Hindlimb muscle (tissue), 1 donor: ENCODE measurements at regions not wholly inside any gene's neighbourhood (a gene's known extent, or its start where the extent isn't known, plus 50 kb on each side); places are given as distances from the start of the nearest gene placed in this dataset.
"Not testable (repeated sequence)": the region's sequence is repeated elsewhere in the genome, so short reads cannot be mapped to it uniquely, and the experiment has no call there.

Source experiments
- DNase-seq: peaks from one replicate; pipeline ENCODE4 v3.0.0-alpha.2; 2013

DNA sequence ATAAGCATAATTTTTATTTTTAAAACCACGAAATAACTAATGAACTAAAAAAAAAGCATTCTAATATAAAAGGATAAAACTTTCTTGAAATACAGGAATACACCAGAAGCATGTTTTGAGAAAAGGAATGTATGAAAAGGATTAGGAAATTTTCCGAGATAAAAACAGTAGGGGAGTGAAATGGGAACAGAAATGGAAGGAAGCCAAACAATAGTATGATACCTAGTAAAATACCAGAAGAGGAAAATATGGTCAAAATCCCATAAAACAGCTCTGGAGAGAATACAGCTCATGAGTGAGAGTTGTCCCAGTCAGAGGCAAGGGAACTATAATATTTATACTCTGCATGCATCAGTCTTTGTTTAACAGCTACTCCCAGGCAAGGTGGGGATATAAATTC, 1016.2 kb downstream of the SLC6A15 start:
- no peak for DNase-seq

GRCh38 chr12:83893101-83893500, 1019.5 kb downstream of the SLC6A15 start:
- DNase-seq = no peak

DNA sequence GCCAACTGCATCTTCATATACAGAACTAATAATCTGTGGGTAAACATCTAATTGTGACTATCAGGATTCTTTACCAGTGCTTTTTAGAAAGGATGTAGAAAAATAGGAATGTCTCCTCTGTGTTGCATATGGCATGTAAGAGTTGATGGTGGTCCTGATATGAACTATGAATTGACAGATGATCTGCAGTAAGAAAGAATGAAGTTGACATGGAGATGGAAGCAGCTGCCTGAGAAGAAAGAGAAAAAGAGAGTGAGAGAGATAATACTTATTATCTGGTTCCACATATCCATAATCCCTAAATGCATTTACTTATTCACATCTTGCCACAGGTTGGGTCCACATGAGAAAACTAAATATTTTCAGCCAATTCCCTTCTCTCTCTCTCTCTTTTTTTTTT, 1022.9 kb downstream of the SLC6A15 start:
- DNase-seq = no peak

DNA sequence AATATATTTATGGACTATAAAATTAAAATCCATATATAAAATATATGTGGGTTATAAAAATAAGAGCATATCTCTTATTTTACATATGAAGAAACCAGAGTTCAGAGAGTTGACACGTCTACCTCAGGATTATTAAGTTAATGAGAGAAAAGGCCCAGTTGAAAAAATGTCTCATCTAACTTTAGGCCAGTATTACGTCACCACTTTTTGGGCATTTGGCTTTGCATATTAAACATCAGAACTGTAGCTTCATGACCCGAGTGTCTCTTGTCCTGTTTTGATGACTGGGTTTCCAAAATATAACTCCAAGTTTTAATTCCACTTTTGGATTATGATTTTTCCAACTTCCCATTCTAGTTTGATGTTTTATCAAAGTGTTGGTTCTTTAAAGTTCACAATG, 1026.1 kb downstream of the SLC6A15 start:
- DNase-seq = no peak

DNA sequence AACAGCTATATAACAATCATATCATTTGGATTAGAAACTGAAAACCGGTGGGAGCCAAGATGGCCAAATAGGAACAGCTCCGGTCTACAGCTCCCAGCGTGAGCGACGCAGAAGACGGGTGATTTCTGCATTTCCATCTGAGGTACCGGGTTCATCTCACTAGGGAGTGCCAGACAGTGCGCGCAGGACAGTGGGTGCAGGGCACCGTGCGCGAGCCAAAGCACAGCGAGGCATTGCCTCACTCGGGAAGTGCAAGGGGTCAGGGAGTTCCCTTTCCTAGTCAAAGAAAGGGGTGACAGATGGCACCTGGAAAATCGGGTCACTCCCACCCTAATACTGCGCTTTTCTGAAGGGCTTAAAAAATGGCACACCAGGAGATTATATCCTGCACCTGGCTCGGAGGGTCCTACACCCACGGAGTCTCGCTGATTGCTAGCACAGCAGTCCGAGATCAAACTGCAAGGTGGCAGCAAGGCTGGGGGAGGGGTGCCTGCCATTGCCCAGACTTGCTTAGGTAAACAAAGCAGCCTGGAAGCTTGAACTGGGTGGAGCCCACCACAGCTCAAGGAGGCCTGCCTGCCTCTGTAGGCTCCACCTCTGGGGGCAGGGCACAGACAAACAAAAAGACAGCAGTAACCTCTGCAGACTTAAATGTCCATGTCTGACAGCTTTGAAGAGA, 1041.5 kb downstream of the SLC6A15 start:
- not testable (repeated sequence) for DNase-seq

DNA sequence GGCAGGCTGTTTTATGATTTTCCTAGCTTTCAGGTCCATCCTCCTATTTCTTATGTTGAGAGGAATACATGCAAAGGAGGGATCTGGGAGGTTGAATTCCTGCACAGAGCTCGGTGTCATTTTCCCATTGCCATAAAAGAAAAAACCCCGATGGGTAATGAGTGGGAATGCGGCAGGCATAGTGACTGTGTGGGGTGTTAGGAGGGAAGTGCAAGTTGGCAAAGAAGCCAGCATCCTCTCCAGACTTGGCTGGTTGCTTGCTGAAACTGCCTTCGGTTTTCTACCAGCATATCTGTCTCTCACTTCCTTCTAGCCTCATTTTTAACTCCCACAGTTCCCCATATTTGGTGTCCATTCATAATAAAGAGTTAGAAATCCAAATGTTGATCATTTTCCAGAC, 1046.1 kb downstream of the SLC6A15 start:
- DNase-seq = no peak

- DNase-seq = no peak
Measured at GRCh38 chr12:83865431-83865830, 1047.2 kb downstream of the SLC6A15 start.

DNA sequence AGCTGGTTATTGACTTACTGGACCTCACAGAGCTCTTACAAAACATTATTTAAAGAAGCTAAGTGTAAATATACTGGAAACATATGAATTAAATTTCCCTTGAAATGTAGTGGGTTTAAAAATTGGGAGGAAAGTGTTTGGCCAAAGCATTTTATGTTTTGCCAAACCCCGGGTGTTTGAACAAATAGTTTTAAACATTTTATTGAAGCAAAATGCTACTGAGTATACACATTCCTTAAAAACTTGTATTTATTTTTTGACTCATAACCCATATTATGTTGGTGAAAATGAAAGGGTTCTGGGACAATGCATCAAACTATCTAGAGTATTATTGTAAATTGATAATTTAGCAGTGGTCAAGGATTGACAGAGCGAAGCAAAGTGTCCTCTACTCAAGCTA, 1048.5 kb downstream of the SLC6A15 start:
- no peak for DNase-seq

DNA sequence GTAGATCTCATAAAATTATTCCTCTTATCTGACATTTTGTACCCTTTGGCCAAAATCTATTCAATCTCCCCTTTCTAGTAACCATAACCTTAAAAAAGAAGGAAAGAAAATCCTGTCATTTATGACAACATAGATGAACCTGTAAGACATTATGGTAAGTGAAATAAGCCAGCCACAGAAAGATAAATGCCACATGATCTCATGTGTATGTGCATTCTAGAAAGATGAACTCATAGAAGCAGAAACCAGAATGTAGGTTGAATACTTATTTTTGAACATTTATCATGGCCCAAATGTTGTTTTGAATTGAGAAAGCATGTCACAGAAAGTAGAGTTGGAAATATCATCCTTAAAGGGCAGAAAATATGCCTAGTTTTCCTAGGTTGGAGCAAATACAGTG, 1053.6 kb downstream of the SLC6A15 start:
- DNase-seq = no peak

DNA sequence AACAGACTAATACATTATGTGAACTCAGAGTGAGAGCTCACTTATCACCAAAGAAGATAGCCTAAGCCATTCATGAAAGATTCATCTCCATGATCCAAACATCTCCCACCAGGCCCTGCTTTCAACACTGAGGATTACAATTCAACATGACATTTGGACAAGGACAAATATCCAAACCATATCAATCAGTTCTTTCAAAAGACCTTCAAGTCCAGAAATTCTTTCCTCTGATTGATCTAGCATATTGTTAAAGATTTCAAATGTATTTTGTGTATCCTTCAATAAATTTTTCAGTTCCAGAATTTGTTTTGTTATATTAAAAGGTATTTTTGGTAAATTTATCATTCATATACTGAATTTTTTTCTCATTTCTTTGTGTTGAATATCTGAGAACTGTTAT, 1055.8 kb downstream of the SLC6A15 start:
- DNase-seq = no peak

GRCh38 chr12:83850531-83850930, 1062.1 kb downstream of the SLC6A15 start:
- DNase-seq = no peak

DNA sequence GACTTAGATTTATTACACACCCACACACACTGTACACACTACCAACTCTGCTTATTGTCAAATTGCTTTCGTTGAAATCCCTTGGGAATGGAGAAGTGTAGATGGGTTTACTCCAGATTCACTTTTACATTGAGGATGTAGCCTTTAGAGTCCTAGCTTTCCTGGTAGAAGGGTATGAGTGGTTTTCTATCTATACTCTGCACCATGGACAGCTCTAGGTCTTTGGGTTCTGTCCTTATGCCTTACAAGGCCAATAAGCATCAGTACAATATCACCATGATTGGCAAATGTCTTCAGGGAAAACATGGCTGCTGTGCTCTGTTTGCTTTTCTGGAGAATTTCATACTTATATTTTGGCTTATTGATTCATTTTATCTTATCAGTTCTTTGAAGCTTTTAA, 1063.9 kb downstream of the SLC6A15 start:
- no peak for DNase-seq

- DNase-seq = no peak
Measured at GRCh38 chr12:83843541-83843940, 1069.1 kb downstream of the SLC6A15 start.

- DNase-seq = no peak
Measured at GRCh38 chr12:83841620-83842019, 1071.0 kb downstream of the SLC6A15 start.

DNA sequence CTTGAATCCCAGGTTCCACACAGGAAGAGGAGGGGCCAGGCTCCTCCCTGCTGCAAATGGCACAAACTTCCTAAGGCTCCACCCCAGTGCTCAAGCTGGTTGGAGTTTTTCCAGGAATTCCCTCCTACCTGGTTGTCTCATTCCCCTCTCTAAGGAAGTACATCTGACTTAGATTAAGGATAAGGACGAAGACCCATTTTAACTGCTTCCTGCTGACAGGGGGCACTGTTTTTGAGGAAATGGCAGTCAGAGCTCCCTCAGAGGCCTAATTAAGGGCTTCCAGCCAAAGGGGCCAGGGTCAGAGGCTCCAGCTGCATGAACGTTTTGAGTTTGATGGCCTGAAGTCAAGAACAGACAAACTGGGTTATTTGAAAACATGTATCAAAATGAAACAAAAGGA, 1084.7 kb downstream of the SLC6A15 start:
- peak; percentile 39 for DNase-seq

DNA sequence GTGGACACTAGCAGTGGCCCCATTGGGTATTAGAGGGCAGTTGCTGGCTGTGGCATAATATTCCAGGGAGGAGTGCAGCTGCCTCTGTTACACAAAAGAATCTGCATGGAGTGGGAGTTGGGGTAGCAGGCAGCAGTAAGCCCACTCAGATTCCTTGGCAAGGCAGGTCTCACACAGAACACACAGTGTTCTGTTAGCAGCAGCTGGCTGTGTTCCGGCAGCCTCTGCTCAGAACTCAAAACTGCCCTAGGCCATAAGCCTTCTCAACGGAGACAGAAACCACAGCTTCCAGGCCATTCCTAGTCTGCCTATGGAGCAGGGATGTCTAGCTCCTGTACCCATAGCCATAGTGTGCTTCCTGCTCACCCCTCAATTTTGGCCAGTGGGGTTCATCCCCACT, 1085.4 kb downstream of the SLC6A15 start:
- DNase-seq = no peak

- DNase-seq = no peak
Measured at GRCh38 chr12:83826112-83826511, 1086.5 kb downstream of the SLC6A15 start.

DNA sequence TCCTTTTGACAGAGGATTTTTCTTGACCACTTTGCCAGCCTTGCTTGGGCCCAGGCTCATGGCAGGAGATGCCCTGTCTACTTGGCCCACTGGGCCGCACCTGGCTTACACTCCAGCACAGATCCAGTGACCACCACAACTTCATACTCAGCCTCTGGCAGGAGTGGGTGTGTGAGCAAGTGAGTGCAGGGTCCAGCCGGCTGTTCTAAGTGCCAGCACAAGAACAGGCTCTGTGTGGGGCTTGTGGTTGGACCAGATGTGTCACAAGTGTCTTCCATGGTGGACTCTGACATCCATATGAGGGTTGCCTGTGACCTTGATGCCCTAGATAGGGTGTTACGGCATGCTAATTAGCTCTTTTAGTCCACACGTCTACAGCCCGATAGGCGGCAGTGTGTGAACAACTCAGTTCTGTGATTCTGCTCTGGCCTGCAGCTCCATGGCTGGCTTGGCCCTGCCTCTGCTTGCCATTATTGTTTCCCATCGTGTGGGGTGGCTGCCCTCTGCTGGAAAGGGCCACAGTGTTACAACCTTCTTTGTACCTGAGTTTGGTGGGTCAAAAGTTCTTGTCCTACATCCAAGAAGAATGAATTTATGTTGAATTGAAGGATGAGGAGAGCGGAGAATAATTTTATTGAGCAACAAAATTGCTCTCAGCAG, 1089.1 kb downstream of the SLC6A15 start:
- no peak for DNase-seq

DNA sequence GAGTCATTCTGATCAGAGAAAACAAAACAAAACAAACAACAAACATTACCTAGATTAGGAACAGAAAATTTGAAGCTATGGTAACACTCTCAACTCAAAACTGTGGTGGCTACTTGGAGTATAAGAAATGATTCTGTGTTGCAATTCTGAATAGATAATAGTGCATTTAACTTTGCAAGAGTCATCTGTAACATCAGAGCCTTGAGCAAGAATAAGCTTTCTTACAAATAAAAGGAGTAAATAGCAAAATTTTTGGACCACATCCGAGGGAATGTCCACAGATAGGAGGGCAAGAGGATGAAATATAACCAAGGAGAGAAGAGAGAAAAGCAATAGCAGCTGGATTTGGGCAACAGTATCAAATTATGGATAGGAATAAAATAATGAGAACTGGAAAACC, 1090.6 kb downstream of the SLC6A15 start:
- no peak for DNase-seq

DNA sequence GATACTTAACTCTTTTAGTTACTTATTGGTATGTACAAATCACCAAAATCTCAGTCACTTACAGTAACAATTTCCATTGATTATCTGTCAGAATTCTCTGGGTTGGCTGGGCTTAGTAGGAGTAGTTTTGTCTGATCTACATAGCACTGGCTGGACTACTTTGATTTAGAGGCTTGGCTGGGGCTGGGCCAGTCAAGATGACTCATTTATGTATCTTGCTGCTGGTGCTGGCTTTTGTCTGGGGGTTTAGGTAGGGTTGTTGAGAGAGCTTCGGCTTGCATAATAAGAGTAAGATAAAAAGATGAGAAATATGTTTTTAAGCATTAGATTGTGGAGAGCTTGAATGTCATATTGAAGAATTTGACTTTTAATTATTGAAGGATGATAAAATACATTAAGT, 1093.7 kb downstream of the SLC6A15 start:
- DNase-seq = no peak

GRCh38 chr12:83817730-83818129, 1094.9 kb downstream of the SLC6A15 start:
- DNase-seq = no peak

DNA sequence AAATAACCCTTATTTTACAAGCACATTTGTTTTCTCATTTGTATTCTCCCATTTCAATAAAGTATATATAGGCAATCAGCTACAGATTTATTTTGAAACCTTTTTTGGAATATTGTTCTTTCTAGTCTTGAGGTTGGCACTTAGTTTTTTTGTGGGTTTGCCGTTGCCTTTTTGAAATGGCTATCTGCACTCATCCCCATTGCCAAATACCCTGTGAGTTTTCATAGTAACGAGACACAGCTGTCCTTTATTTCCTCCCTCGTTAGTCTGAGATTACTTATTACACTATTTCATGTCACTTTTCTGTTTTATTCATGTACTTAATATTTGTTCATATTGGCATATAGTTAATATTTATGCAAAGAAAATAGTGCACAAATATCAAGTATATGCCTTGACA, 1104.0 kb downstream of the SLC6A15 start:
- DNase-seq = no peak

GRCh38 chr12:83807871-83808270, 1104.7 kb downstream of the SLC6A15 start:
- peak; percentile 45 for DNase-seq

- no peak for DNase-seq
Measured at GRCh38 chr12:83805873-83806272, 1106.7 kb downstream of the SLC6A15 start.
